OCI-LY7 (cell line): ENCODE measurements at regions not wholly inside any gene's neighbourhood (a gene's known extent, or its start where the extent isn't known, plus 50 kb on each side); places are given as distances from the start of the nearest gene placed in this dataset.

Experiments used
- BruUV-seq: library from RNA; stranded (reverse); fragments of 400-500 nt; replicated peaks from 2 replicates; lab custom pipeline; 2021; lab: Mats Ljungman, UMichigan
- CTCF ChIA-PET: fragments of 300-600 bp; sonication (Branson Sonifier 250); formaldehyde crosslinking; loops from one replicate; lab custom pipeline; 2022; ENCODE audit warnings: antibody characterized with exemption; ENCODE audit not compliant: unreplicated experiment; lab: Charles Lee
- POLR2A ChIA-PET: fragments of 300-600 bp; sonication (Branson Sonifier 250); formaldehyde crosslinking; loops from one replicate; lab custom pipeline; 2022; ENCODE audit warnings: antibody characterized with exemption; lab: Charles Lee
- DNase-seq: peaks from one replicate; pipeline ENCODE4 v3.0.0-alpha.2; 2015; ENCODE audit warnings: low spot score
- H2AFZ ChIP-seq: fragments of 200-600 bp; sonication (generic), shearing (Covaris generic); 2 replicates; pipeline ENCODE4 v1.6.1; 2014; ENCODE audit warnings: mild to moderate bottlenecking, antibody characterized with exemption, low read length, moderate library complexity
- H3K27ac ChIP-seq: fragments of 200-600 bp; sonication (generic); 2 replicates; pipeline ENCODE4 v1.5.1; 2014; ENCODE audit warnings: mixed run types, low read depth, mild to moderate bottlenecking, moderate library complexity, low read length, inconsistent platforms; ENCODE audit not compliant: poor library complexity, severe bottlenecking
- H3K36me3 ChIP-seq: fragments of 200-600 bp; sonication (generic); 2 replicates; pipeline ENCODE4 v1.6.1; 2014; ENCODE audit warnings: mild to moderate bottlenecking, antibody characterized with exemption, low read length, moderate library complexity, mixed read lengths; ENCODE audit not compliant: insufficient read depth
- H3K4me1 ChIP-seq: fragments of 200-600 bp; sonication (generic); 2 replicates; pipeline ENCODE4 v1.5.1; 2014; ENCODE audit warnings: mild to moderate bottlenecking, low read length; ENCODE audit not compliant: insufficient read depth, poor library complexity, severe bottlenecking
- H3K4me2 ChIP-seq: fragments of 200-600 bp; sonication (generic); 2 replicates; pipeline ENCODE4 v1.6.1; 2014; ENCODE audit warnings: mild to moderate bottlenecking, low read length
- H3K4me3 ChIP-seq: fragments of 200-600 bp; sonication (generic); 2 replicates; pipeline ENCODE4 v1.5.1; 2014; ENCODE audit warnings: mild to moderate bottlenecking, low read depth, low read length; ENCODE audit not compliant: poor library complexity, severe bottlenecking
- H3K79me2 ChIP-seq: fragments of 200-600 bp; sonication (generic); 2 replicates; pipeline ENCODE4 v1.6.1; 2016; ENCODE audit warnings: low read depth, mild to moderate bottlenecking, low read length, moderate library complexity, mixed read lengths; ENCODE audit not compliant: insufficient read depth
- H3K9me2 ChIP-seq: fragments of 200-600 bp; sonication (generic); 2 replicates; pipeline ENCODE4 v1.6.1; 2016; ENCODE audit warnings: mild to moderate bottlenecking, low read length, mixed read lengths; ENCODE audit not compliant: insufficient read depth
- H3K9me3 ChIP-seq: fragments of 200-600 bp; sonication (generic); 2 replicates; pipeline ENCODE4 v1.6.1; 2014; ENCODE audit warnings: mild to moderate bottlenecking, mixed run types, low read length, mixed read lengths
- H4K20me1 ChIP-seq: fragments of 200-600 bp; sonication (generic); 2 replicates; pipeline ENCODE4 v1.6.1; 2014; ENCODE audit warnings: mild to moderate bottlenecking, antibody characterized with exemption, low read length, moderate library complexity, mixed read lengths; ENCODE audit not compliant: insufficient read depth
- EZH2phosphoT487 ChIP-seq: fragments of 200-600 bp; sonication (generic); IDR thresholded peaks from 2 replicates; pipeline ENCODE4 v1.6.1; 2018; ENCODE audit warnings: low read depth, borderline replicate concordance, mild to moderate bottlenecking, mixed run types, antibody characterized with exemption, low read length, moderate library complexity, mixed read lengths
- intact Hi-C: fragments of 100-400 bp; cut with micrococcal nuclease; formaldehyde crosslinking; loops from one replicate; pipeline ENCODE4 v1.10.0; 2022; ENCODE audit not compliant: unreplicated experiment
- TF ChIP-seq, protein P1 (sequence below): fragments of 200-600 bp; sonication (generic); conservative IDR thresholded peaks from 2 replicates; pipeline ENCODE4 v1.5.1; 2014; ENCODE audit warnings: mild to moderate bottlenecking, antibody characterized with exemption, low read length, moderate library complexity, mixed read lengths

GRCh38 chr2:129117434-129117833 lies 798.8 kb upstream of the HS6ST1 start:
- H3K36me3 ChIP-seq = no peaks in the 10 kb centered on the region
- TF ChIP-seq, protein P1, sequence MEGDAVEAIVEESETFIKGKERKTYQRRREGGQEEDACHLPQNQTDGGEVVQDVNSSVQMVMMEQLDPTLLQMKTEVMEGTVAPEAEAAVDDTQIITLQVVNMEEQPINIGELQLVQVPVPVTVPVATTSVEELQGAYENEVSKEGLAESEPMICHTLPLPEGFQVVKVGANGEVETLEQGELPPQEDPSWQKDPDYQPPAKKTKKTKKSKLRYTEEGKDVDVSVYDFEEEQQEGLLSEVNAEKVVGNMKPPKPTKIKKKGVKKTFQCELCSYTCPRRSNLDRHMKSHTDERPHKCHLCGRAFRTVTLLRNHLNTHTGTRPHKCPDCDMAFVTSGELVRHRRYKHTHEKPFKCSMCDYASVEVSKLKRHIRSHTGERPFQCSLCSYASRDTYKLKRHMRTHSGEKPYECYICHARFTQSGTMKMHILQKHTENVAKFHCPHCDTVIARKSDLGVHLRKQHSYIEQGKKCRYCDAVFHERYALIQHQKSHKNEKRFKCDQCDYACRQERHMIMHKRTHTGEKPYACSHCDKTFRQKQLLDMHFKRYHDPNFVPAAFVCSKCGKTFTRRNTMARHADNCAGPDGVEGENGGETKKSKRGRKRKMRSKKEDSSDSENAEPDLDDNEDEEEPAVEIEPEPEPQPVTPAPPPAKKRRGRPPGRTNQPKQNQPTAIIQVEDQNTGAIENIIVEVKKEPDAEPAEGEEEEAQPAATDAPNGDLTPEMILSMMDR = no peak
- no peak for TF ChIP-seq EZH2phosphoT487
- no peak overlapping the region for H2AFZ ChIP-seq
- no peaks in the 10 kb centered on the region for H3K9me2 ChIP-seq
- no peak overlapping the region for H3K4me3 ChIP-seq
- H3K79me2 ChIP-seq = no peaks in the 10 kb centered on the region
- intact Hi-C loops = no loop called here
- CTCF ChIA-PET = no interaction called here
- H3K27ac ChIP-seq = no peak overlapping the region
- no peaks in the 10 kb centered on the region for H4K20me1 ChIP-seq
- no TSS peak for BruUV-seq
- no peaks in the 10 kb centered on the region for H3K4me1 ChIP-seq
- H3K9me3 ChIP-seq = no peaks in the 10 kb centered on the region
- no peak overlapping the region for H3K4me2 ChIP-seq
- POLR2A ChIA-PET = no interaction called here
- DNase-seq = no peak

GRCh38 chr2:129118296-129118695 lies 799.6 kb upstream of the HS6ST1 start:
- no peak for DNase-seq
- ChIA-PET CTCF (no interaction called here), POLR2A (interaction anchor here (0.9 kb wide), 1 partner anchor 15 kb away, joined by 3 read pairs; no protein-coding TSS in a partner anchor)
- H3K4me3 ChIP-seq = no peak overlapping the region
- H3K4me1 ChIP-seq = no peaks in the 10 kb centered on the region
- no peak overlapping the region for H2AFZ ChIP-seq
- TF ChIP-seq, protein P1 = no peak
- TF ChIP-seq EZH2phosphoT487 = no peak
- no peak overlapping the region for H3K4me2 ChIP-seq
- no peaks in the 10 kb centered on the region for H3K9me3 ChIP-seq
- H3K27ac ChIP-seq = no peak overlapping the region
- no peaks in the 10 kb centered on the region for H3K79me2 ChIP-seq
- BruUV-seq = no TSS peak
- H4K20me1 ChIP-seq = no peaks in the 10 kb centered on the region
- H3K9me2 ChIP-seq = no peaks in the 10 kb centered on the region
- intact Hi-C loops = no loop called here
- H3K36me3 ChIP-seq = no peaks in the 10 kb centered on the region

GRCh38 chr2:129129087-129129486 lies 810.4 kb upstream of the HS6ST1 start:
- H2AFZ ChIP-seq = no peak overlapping the region

More at GRCh38 chr2:129129087-129129486, 810.4 kb upstream of the HS6ST1 start:
- no peaks in the 10 kb centered on the region for H3K4me1 ChIP-seq
- intact Hi-C loops = no loop called here
- DNase-seq = no peak
- no TSS peak for BruUV-seq
- H3K79me2 ChIP-seq = no peaks in the 10 kb centered on the region
- no peaks in the 10 kb centered on the region for H4K20me1 ChIP-seq
- H3K27ac ChIP-seq = no peak overlapping the region
- no peaks in the 10 kb centered on the region for H3K9me2 ChIP-seq
- CTCF ChIA-PET = no interaction called here
- no peak overlapping the region for H3K4me2 ChIP-seq
- no peaks in the 10 kb centered on the region; the same call in 1 of the 2 replicates for H3K9me3 ChIP-seq
- TF ChIP-seq EZH2phosphoT487 = no peak
- TF ChIP-seq, protein P1 = no peak
- H3K36me3 ChIP-seq = no peaks in the 10 kb centered on the region
- H3K4me3 ChIP-seq = no peak overlapping the region
- POLR2A ChIA-PET = interaction anchor here (0.8 kb wide), 1 partner anchor 12 kb away, joined by 3 read pairs; no protein-coding TSS in a partner anchor
